ENCODE measurements at regions not wholly inside any gene's neighbourhood (a gene's known extent, or its start where the extent isn't known, plus 50 kb on each side); places are given as distances from the start of the nearest gene placed in this dataset.

DNA sequence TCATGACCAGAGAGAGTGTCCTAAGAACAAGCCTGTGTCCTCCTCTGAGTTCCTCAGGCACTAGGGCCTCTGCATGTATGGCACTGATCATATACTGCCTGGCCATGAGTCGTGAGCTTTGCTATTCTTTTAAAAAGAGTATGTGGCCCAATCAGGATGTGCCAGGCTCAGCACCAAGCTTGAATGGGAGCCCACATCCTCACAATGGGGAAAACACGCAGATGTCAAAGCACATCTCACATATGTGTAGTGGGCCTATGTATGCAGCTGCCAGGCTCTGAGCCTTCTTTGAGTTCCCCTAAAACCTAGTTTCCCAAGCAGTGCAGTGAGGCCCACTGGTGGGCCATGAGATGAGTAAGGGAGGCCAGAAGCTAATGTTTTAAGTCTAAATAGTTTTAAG lies 69.9 kb upstream of the SLC1A4 start:
- TF ChIP-seq ZNF367 (CRISPR knock-in tag; IDR thresholded peaks at IDR 0.05; ENCODE audit: borderline replicate concordance) (no peak), AHDC1 (CRISPR knock-in tag; IDR thresholded peaks at IDR 0.05; ENCODE audit: borderline replicate concordance) (no peak)

All from HepG2 (cell line).